HG03521 (cell line): ENCODE measurements at regions not wholly inside any gene's neighbourhood (a gene's known extent, or its start where the extent isn't known, plus 50 kb on each side); places are given as distances from the start of the nearest gene placed in this dataset.

ENCODE experiments used
- ATAC-seq: cut with Tn5 transposase; IDR thresholded peaks from one replicate; pipeline ENCODE4 v1.9.1; 2021; ENCODE audit warnings: mild to moderate bottlenecking, moderate library complexity; ENCODE audit not compliant: unreplicated experiment

- ATAC-seq, result no peak
Measured at GRCh38 chr5:173383711-173384110, 55.5 kb upstream of the STC2 start.

GRCh38 chr5:173378727-173379126 is 50.5 kb upstream of the STC2 start:
- no peak for ATAC-seq
